CD4-positive, alpha-beta T cell treated with Interleukin-15 for 4 hours (primary cell): ENCODE measurements at regions not wholly inside any gene's neighbourhood (a gene's known extent, or its start where the extent isn't known, plus 50 kb on each side); places are given as distances from the start of the nearest gene placed in this dataset.
A peak's percentile ranks its signal among the peaks of the same experiment; 100 is the strongest.

Experiments
- DNase-seq: peaks from one replicate; pipeline ENCODE4 v3.0.0-alpha.2; 2020; ENCODE audit warnings: low spot score

DNA sequence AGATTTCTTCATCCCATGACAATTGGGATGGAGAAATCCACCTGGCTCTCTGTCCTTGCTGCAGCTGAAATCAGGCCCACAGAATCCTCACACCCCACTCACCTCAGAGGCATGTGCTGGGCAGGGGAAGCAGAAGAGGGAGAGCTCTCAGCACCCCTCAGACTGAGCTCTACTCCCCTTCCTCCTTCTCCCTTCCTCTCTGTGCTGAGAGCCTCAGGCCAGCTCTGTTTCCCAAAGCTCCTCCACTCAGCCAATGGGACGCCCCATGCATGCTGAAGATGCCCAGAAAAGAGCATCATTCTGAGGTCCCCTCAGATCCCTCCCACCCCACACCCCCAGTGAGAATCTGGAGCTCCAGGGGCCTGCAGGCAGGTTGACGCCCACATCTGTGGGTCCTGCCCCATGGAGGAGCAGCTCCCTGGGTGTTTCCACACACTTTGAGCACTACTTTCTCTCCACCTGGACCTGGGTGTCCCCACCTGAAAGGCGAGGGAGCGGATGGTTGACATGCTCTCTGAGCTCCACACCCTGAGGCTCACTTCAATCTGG lies 637.7 kb upstream of the ID2 start:
- DNase-seq = no peak

GRCh38 chr2:8045081-8045614 lies 636.7 kb upstream of the ID2 start:
- no peak for DNase-seq

GRCh38 chr2:8046849-8047248 lies 635.0 kb upstream of the ID2 start:
- DNase-seq = no peak

GRCh38 chr2:8049176-8049575 lies 632.7 kb upstream of the ID2 start:
- DNase-seq = no peak

DNA sequence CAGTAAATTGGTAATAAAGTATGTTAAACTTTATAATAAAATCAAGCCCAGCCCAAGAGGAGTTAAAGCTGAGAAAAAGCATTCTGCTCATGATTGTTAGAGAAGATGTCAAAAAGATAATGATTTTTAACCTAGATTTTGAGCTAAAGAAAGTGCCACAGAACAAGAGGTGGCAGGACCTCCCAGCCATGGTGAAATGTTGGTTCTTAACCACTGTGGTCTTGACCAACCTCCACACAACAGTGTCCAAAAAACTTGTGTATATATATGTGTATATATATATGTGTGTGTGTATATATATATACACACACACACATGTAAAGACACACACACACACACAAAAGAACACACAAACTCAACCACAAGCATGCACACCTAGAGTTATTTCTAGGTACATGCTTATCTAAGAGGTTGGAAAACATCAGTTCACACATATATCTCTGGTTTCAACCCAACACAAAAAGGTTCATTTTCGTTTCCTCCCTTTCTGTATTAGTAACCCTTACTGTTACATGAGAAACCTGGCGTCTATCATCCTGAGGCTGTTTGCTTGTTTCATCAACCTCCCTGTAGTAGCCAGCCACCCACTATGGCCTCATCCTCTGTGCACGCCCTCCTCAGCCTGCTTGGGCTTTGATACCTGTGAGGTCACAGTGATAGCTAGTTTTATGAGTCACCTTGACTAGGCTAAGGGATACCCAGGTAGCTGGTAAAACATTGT lies 631.8 kb upstream of the ID2 start:
- DNase-seq = no peak

GRCh38 chr2:8053216-8053615 lies 628.6 kb upstream of the ID2 start:
- DNase-seq = no peak

DNA sequence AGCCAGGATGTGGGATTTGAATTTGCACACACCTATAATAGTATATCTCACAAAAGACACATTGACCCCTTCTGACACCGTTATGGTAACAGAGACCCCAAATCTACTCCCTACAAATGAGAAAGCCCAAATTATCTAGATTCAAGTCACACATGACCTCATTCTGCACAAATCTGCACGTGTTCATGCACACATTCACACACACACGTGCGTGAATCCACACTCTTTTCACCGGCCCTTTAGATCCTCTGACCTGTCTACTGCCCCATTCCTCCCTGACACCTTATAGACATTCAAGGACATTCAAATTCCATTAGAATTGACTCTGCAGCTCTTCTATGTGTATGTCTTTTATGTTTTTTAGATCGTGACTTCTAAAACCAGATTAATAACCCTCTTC lies 627.8 kb upstream of the ID2 start:
- no peak for DNase-seq

DNA sequence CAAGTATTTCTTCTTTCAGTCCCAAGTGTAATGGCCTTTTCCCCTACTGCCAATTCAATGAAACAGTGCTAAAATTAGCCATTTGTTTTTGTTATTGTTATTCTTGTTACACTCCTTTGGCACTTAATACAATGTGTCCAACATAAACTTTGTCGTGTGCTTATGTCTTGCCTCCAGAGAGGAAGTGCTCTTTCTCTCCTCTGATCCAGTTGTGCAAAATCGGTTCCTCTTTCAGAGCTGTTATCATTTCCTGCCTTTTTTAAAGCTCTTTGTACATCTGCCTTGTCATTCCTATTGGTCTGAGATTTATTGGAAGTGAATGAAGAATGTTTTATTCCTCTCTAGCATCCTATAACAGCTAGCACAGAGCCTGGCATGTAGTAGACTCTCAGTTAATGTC lies 623.2 kb upstream of the ID2 start:
- DNase-seq = no peak

DNA sequence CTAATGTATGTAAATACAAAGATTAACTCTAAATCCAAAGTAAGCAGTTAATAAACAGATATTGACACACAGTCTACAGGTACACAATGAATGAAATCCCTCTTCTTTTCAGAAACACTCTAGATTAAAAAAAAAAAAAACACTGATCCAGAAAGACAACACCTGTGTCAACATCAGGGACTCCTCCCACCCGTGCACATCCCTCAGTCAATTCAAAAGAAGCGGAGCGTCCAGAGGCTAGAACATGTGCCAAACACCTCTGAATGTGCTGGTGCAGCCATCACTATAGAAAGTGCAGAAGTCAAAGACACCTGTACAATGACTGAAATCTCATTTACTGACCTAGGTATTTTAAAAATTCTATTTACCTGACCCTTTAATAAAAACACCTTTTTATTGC lies 622.6 kb upstream of the ID2 start:
- no peak for DNase-seq

- no peak for DNase-seq
These were observed 622.1 kb upstream of the ID2 start for GRCh38 chr2:8059794-8060193.

- DNase-seq = no peak
These were observed 620.6 kb upstream of the ID2 start for GRCh38 chr2:8061219-8061618.

DNA sequence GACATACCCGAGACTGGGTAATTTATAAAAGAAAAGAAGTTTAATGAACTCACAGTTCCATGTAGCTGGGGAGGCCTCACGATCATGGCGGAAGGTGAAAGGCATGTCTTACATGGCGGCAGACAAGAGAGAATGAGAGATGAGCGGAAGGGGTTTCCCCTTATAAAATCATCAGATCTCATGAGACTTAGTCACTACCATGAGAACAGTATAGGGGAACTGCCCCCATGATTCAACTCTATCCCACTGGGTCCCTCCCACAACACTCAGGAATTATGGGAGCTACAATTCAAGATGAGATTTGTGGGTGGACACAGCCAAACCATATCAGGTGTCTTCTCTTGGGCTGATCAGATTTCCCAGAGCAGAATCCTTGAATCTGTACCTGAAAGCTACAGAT lies 617.3 kb upstream of the ID2 start:
- no peak for DNase-seq

DNA sequence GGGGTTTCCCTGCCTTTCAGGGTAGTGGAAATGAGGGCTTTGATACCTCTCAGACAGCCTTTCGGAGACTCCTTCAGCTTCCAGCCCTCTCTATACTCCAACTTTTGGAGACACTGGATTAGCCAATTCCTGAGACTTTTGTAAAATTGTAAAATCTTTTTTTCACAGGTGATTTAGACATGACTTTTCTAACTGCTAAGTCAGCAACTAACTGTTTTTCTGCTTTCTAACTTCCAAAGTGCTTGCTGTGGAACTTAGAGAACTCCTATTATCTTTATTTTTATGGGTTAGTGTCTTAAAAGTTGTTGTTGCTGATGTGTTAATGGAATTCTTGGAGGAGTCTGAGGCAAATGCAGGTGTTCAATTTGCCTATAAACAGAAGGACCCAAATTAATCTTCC lies 616.7 kb upstream of the ID2 start:
- DNase-seq = no peak

- DNase-seq = no peak
These were observed 614.0 kb upstream of the ID2 start for GRCh38 chr2:8067784-8068336.

GRCh38 chr2:8072907-8073306 lies 608.9 kb upstream of the ID2 start:
- DNase-seq = no peak

DNA sequence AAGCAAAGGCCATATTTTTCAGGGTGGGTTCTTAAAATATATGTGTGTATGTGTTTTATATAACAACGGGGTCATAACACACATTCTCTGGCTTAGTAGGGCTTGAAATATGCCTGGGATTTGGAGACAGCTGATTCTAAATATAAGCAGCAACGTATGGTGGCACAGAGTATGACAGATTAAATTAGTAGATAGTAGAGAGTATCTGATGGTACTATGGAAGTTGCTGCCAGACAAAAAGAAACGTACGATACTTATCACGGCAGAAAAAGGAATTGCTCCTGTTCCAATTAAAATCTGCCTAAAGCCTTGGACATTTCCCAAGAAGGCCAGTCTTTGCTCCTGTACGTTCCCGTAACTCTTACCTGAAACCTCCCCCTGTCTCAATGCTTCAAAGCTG lies 607.9 kb upstream of the ID2 start:
- DNase-seq = no peak

GRCh38 chr2:8076448-8077342 lies 605.2 kb upstream of the ID2 start:
- peak; percentile 18 for DNase-seq

- DNase-seq = no peak
These were observed 603.2 kb upstream of the ID2 start for GRCh38 chr2:8078705-8079104.

- DNase-seq = no peak
These were observed 601.8 kb upstream of the ID2 start for GRCh38 chr2:8080063-8080462.

DNA sequence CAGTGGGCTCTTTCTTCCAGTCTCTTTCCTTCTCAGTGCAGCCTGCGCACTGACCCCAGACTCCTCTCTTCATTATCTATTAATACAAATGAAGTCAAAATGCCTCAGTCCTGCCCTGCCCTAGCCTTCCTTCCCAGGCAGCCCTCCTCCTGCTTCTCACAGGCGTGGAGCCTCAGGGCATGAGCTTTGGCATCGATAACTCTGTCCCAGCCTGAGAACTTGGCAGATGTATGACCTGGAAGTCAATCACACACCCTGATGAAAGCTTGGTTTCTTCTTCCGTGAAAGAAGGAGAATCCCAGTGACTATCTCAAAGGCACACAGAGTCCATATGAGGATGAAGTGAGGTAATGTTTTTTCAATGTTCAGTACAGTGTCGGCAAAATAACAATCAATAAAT lies 600.7 kb upstream of the ID2 start:
- no peak for DNase-seq

DNA sequence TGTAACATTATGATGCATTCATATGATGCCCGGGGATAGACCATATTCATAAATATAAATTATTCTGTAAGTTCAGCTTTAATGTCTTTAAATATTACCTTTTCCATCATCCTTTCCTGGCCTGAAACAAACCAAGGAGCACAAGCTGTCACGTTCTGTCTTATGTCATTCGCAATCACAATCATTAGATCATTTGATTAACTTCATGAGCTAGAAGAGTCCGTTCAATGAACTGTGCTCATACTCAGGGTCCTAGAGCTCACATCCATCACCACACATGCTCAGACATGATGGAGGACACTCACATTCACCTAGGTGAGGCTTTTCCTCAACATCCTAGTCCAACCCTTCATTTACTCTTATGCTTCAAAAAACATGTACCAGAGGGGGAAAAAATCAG lies 599.0 kb upstream of the ID2 start:
- no peak for DNase-seq

DNA sequence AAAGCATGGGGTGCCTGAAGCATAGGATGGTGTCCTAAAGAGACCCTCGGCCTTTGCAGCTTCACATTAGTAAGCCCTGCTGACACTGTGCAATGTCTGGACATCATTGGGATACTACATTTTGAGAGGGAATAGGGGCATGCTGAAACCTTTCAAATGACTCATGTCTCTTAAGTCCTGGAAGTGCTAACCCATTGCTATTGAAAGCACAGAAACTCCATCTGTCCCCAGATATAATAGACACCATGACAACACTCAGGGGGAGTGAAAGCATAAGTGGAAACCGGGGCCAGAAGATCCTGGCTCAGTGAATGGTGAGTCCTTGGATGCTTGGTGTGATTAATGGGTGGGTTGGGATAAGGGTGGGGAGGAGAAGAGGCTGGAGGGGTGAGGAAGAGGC lies 595.5 kb upstream of the ID2 start:
- no peak for DNase-seq
